OCI-LY7 (cell line): ENCODE measurements at regions not wholly inside any gene's neighbourhood (a gene's known extent, or its start where the extent isn't known, plus 50 kb on each side); places are given as distances from the start of the nearest gene placed in this dataset.

Experiments used
- CTCF ChIP-seq: fragments of 200-600 bp; sonication (generic); conservative IDR thresholded peaks from 2 replicates; pipeline ENCODE4 v1.5.1; 2014; ENCODE audit warnings: mild to moderate bottlenecking, antibody characterized with exemption, low read length, moderate library complexity, mixed read lengths
- EZH2phosphoT487 ChIP-seq: fragments of 200-600 bp; sonication (generic); IDR thresholded peaks from 2 replicates; pipeline ENCODE4 v1.6.1; 2018; ENCODE audit warnings: low read depth, borderline replicate concordance, mild to moderate bottlenecking, mixed run types, antibody characterized with exemption, low read length, moderate library complexity, mixed read lengths

DNA sequence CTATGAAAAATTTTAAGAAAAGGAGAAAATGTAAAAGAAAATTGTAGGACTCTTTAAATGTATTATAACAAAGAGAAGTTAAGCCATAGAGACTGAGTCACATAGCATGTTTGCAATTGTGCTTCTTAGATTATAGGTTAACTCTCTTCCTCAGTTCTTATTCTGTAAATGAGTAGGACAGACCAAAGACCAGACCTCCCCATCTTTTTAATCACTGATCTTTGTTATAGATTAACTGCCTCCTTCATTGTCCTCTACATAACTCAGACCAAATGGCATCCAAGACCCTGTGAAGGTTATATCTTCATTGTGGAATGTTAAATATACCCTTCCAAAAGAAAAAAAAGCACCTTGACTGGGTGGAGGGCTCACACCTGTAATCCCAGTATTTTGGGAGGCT, 316.9 kb upstream of the LRRTM4 start:
- no peak for TF ChIP-seq EZH2phosphoT487
- TF ChIP-seq CTCF: no peak
